ENCODE measurements at regions not wholly inside any gene's neighbourhood (a gene's known extent, or its start where the extent isn't known, plus 50 kb on each side); places are given as distances from the start of the nearest gene placed in this dataset.

DNA sequence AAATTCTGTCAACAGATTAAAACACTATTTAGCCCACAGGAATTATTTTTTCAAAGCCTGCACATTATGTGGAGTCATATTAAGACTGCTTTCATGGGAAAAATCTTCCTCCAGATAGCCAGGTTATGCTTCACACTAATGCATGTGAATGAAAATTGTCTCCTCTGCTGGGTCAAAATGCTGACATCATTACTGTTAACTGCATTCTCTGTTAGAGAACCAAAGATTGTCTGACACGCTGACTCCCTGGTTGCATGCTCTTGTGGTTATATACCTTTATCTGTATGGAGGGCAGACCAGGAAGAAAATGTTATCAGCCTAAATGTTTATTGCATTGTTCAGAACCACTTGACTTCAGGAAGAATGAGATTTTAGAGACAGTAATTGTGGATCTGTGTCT lies 432.2 kb upstream of the MDGA2 start:
- Histone ChIP-seq H3K4me3 (ENCODE audit: low read depth, low read length) (no peak overlapping the region), H3K27ac (ENCODE audit: extremely low read depth, low read depth, low read length) (no peak overlapping the region), H3K4me1 (ENCODE audit: control insufficient read depth, insufficient read depth, low read length) (no peaks in the 10 kb centered on the region), H3K36me3 (ENCODE audit: control insufficient read depth in 2 of 2, insufficient read depth in 1 of 2, low read length in 2 of 2) (no peaks in the 10 kb centered on the region), H3K9me3 (ENCODE audit: control insufficient read depth, insufficient read depth, low read depth, low read length) (no peaks in the 10 kb centered on the region)
- ChIA-PET POLR2A (no interaction called here), CTCF (no interaction called here)
- TF ChIP-seq, protein P1, sequence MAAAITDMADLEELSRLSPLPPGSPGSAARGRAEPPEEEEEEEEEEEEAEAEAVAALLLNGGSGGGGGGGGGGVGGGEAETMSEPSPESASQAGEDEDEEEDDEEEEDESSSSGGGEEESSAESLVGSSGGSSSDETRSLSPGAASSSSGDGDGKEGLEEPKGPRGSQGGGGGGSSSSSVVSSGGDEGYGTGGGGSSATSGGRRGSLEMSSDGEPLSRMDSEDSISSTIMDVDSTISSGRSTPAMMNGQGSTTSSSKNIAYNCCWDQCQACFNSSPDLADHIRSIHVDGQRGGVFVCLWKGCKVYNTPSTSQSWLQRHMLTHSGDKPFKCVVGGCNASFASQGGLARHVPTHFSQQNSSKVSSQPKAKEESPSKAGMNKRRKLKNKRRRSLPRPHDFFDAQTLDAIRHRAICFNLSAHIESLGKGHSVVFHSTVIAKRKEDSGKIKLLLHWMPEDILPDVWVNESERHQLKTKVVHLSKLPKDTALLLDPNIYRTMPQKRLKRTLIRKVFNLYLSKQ (tag by site-specific recombination; IDR thresholded peaks at IDR 0.05; ENCODE audit: borderline replicate concordance), result no peak
- TF ChIP-seq, protein P2, sequence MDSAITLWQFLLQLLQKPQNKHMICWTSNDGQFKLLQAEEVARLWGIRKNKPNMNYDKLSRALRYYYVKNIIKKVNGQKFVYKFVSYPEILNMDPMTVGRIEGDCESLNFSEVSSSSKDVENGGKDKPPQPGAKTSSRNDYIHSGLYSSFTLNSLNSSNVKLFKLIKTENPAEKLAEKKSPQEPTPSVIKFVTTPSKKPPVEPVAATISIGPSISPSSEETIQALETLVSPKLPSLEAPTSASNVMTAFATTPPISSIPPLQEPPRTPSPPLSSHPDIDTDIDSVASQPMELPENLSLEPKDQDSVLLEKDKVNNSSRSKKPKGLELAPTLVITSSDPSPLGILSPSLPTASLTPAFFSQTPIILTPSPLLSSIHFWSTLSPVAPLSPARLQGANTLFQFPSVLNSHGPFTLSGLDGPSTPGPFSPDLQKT (IDR thresholded peaks at IDR 0.05; ENCODE audit: borderline replicate concordance, low read depth, low read length), result no peak
- TF ChIP-seq ZFP37 (tag by site-specific recombination; IDR thresholded peaks at IDR 0.05) (no peak), ZNF239 (tag by site-specific recombination; IDR thresholded peaks at IDR 0.05) (no peak), ZNF2 (tag by site-specific recombination; IDR thresholded peaks at IDR 0.05) (no peak), ZNF133 (tag by site-specific recombination; IDR thresholded peaks at IDR 0.05) (no peak), ZNF274 (IDR thresholded peaks at IDR 0.05; ENCODE audit: low read length) (no peak), ZNF274 (tag by site-specific recombination; IDR thresholded peaks at IDR 0.05; ENCODE audit: borderline replicate concordance) (no peak), ZSCAN30 (tag by site-specific recombination; IDR thresholded peaks at IDR 0.05) (no peak)
- TF ChIP-seq, protein P3, sequence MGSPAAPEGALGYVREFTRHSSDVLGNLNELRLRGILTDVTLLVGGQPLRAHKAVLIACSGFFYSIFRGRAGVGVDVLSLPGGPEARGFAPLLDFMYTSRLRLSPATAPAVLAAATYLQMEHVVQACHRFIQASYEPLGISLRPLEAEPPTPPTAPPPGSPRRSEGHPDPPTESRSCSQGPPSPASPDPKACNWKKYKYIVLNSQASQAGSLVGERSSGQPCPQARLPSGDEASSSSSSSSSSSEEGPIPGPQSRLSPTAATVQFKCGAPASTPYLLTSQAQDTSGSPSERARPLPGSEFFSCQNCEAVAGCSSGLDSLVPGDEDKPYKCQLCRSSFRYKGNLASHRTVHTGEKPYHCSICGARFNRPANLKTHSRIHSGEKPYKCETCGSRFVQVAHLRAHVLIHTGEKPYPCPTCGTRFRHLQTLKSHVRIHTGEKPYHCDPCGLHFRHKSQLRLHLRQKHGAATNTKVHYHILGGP (tag by site-specific recombination; IDR thresholded peaks at IDR 0.05), result no peak

DNA sequence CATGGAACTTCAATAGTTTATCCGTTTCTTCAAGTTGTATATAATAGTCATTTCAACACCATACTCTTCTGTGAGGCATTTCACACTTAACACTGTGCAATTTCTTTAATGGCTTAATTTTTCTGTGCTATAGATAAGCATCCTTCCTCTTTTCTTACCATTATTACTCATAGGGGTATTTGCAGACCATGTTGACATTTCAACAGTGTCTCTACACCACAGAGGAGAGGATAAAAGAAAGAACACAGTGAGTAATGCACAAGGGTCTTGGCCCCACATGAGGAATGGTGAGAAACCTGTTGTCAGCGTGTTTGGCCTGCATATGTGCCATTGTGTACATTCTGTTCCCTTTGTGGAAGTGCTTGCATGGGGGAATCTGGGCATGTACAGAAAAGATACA lies 421.5 kb upstream of the MDGA2 start:
- no peaks in the 10 kb centered on the region for H3K36me3 ChIP-seq (ENCODE audit: control insufficient read depth in 2 of 2, insufficient read depth in 1 of 2, low read length in 2 of 2)
- ChIA-PET POLR2A (no interaction called here), CTCF (no interaction called here)

More for the DNA sequence above, 421.5 kb upstream of the MDGA2 start:
- Histone ChIP-seq H3K4me3 (ENCODE audit: low read depth, low read length) (no peak overlapping the region), H3K9me3 (ENCODE audit: control insufficient read depth, insufficient read depth, low read depth, low read length) (no peaks in the 10 kb centered on the region), H3K4me1 (ENCODE audit: control insufficient read depth, insufficient read depth, low read length) (no peaks in the 10 kb centered on the region), H3K27ac (ENCODE audit: extremely low read depth, low read depth, low read length) (no peak overlapping the region)
- TF ChIP-seq, protein P4, sequence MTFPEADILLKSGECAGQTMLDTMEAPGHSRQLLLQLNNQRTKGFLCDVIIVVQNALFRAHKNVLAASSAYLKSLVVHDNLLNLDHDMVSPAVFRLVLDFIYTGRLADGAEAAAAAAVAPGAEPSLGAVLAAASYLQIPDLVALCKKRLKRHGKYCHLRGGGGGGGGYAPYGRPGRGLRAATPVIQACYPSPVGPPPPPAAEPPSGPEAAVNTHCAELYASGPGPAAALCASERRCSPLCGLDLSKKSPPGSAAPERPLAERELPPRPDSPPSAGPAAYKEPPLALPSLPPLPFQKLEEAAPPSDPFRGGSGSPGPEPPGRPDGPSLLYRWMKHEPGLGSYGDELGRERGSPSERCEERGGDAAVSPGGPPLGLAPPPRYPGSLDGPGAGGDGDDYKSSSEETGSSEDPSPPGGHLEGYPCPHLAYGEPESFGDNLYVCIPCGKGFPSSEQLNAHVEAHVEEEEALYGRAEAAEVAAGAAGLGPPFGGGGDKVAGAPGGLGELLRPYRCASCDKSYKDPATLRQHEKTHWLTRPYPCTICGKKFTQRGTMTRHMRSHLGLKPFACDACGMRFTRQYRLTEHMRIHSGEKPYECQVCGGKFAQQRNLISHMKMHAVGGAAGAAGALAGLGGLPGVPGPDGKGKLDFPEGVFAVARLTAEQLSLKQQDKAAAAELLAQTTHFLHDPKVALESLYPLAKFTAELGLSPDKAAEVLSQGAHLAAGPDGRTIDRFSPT (tag by site-specific recombination; IDR thresholded peaks at IDR 0.05), result no peak
- TF ChIP-seq ZNF677 (tag by site-specific recombination; IDR thresholded peaks at IDR 0.05), result no peak
- no peak for TF ChIP-seq ZNF133 (tag by site-specific recombination; IDR thresholded peaks at IDR 0.05)
- no peak for TF ChIP-seq ZBTB8A (tag by site-specific recombination; IDR thresholded peaks at IDR 0.05)
- TF ChIP-seq ZXDB (tag by site-specific recombination; IDR thresholded peaks at IDR 0.05), result no peak
- TF ChIP-seq, protein P5, sequence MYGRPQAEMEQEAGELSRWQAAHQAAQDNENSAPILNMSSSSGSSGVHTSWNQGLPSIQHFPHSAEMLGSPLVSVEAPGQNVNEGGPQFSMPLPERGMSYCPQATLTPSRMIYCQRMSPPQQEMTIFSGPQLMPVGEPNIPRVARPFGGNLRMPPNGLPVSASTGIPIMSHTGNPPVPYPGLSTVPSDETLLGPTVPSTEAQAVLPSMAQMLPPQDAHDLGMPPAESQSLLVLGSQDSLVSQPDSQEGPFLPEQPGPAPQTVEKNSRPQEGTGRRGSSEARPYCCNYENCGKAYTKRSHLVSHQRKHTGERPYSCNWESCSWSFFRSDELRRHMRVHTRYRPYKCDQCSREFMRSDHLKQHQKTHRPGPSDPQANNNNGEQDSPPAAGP (tag by site-specific recombination; IDR thresholded peaks at IDR 0.05), result no peak
- TF ChIP-seq, protein P6, sequence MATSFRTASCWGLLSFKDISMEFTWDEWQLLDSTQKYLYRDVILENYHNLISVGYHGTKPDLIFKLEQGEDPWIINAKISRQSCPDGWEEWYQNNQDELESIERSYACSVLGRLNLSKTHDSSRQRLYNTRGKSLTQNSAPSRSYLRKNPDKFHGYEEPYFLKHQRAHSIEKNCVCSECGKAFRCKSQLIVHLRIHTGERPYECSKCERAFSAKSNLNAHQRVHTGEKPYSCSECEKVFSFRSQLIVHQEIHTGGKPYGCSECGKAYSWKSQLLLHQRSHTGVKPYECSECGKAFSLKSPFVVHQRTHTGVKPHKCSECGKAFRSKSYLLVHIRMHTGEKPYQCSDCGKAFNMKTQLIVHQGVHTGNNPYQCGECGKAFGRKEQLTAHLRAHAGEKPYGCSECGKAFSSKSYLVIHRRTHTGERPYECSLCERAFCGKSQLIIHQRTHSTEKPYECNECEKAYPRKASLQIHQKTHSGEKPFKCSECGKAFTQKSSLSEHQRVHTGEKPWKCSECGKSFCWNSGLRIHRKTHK (tag by site-specific recombination; IDR thresholded peaks at IDR 0.05), result no peak
- TF ChIP-seq, protein P2 (IDR thresholded peaks at IDR 0.05; ENCODE audit: borderline replicate concordance, low read depth, low read length), result no peak
- TF ChIP-seq ZNF792 (tag by site-specific recombination; IDR thresholded peaks at IDR 0.05), result no peak
- no peak for TF ChIP-seq ZNF660 (tag by site-specific recombination; IDR thresholded peaks at IDR 0.05)
